ENCODE measurements at regions not wholly inside any gene's neighbourhood (a gene's known extent, or its start where the extent isn't known, plus 50 kb on each side); places are given as distances from the start of the nearest gene placed in this dataset.

DNA sequence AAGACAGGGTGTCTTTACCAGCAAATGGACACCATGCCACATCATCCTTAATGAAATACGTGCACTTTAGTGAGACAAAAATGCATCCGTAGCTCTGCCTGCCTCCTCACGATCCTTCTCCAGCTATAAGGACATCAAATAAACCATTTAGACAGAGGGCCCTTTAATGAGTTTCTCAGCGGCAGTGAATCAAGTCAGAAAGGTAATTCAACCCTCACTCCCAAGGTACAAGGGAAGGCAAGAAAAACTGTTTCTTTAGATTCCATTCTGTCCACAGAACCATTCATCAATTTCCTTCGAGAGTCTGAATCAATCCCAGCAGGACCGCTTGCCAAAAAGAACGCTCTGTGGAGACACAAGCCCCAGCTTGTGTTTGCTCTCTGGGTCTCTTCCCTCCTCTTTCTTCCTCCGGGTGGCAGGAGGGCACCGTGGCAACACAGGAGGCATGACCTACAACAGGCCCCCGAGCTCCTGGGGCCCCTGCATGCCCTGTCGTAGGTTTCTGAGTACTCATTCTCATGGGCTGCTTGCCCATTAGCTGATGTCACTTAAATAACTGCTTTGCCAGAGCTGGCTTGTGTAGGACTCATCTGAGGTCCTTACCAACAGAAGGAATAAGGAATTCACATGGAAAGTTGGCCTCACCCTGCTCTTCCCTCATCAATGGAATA, 297.8 kb upstream of the PRKCQ start:
- DNase-seq, result peak; percentile 31
- H3K4me3 Mint-ChIP-seq, result peak overlapping the region; percentile 73
- TF ChIP-seq, protein P1, sequence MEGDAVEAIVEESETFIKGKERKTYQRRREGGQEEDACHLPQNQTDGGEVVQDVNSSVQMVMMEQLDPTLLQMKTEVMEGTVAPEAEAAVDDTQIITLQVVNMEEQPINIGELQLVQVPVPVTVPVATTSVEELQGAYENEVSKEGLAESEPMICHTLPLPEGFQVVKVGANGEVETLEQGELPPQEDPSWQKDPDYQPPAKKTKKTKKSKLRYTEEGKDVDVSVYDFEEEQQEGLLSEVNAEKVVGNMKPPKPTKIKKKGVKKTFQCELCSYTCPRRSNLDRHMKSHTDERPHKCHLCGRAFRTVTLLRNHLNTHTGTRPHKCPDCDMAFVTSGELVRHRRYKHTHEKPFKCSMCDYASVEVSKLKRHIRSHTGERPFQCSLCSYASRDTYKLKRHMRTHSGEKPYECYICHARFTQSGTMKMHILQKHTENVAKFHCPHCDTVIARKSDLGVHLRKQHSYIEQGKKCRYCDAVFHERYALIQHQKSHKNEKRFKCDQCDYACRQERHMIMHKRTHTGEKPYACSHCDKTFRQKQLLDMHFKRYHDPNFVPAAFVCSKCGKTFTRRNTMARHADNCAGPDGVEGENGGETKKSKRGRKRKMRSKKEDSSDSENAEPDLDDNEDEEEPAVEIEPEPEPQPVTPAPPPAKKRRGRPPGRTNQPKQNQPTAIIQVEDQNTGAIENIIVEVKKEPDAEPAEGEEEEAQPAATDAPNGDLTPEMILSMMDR (IDR thresholded peaks at IDR 0.05), result no peak
- peaks cover 49% of the 10 kb centered on the region for H3K4me1 Mint-ChIP-seq
- no peaks in the 10 kb centered on the region for H3K9me3 Mint-ChIP-seq
- peak overlapping the region; percentile 98 for H3K27ac Mint-ChIP-seq
- H3K27me3 Mint-ChIP-seq (ENCODE audit: low read depth, poor library complexity), result peaks cover 14% of the 10 kb centered on the region
- no peaks in the 10 kb centered on the region for H3K36me3 Mint-ChIP-seq (ENCODE audit: low read depth)

DNA sequence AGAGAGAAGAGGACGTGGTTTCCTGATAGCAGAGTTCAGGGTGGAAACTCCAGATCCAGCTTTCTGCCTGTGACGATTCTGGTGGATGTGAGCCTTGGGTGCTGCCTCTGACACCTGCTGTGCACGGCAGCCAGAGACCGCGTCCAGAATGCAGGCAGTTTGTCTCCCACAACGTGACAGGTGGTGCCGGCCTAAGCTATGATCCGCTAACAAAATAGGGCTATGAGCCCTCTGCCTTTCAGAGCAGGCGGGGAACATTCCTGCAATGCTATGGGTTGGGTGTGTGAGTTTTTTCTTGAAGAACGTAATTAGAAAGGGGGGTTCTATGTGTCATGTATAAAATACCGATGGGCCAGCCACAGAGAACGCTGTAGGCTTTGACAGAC, 297.3 kb upstream of the PRKCQ start:
- Mint-ChIP-seq H3K9me3 (no peaks in the 10 kb centered on the region), H3K27ac (peak overlapping the region; percentile 98), H3K4me1 (peaks cover 49% of the 10 kb centered on the region), H3K36me3 (ENCODE audit: low read depth) (no peaks in the 10 kb centered on the region), H3K4me3 (peak overlapping the region; percentile 14), H3K27me3 (ENCODE audit: low read depth, poor library complexity) (peaks cover 14% of the 10 kb centered on the region)
- TF ChIP-seq, protein P1 (IDR thresholded peaks at IDR 0.05), result no peak
- peak; percentile 44 for DNase-seq

DNA sequence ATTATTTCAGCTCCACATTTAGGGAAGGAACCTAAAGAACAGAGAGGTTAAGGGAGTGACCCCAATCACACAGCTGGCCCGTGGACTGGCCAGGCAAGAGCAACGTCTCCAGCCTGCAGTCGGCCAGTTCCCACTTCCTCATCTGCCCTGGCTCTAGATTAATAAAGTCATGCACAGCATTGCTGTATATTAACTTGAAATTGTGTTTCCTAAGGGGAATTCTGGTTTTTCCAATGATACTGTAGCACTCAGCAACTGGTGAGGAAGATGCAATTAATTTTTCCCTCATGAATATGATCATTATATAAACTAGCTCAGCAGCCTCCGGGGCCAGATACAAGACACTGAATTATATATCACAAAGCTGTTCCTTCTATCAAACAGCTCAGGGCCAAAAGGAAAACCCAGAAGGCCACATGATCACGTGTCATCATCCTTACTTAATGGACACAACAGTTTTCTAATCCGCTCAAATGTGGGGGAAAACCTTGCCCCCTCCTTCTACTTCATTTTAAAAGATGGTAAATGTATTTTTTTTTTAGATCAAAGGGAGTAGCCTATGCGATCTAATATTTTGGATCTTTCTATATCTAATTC, 295.3 kb upstream of the PRKCQ start:
- Mint-ChIP-seq H3K4me1 (peaks cover 54% of the 10 kb centered on the region), H3K9me3 (no peaks in the 10 kb centered on the region), H3K36me3 (ENCODE audit: low read depth) (no peaks in the 10 kb centered on the region), H3K27me3 (ENCODE audit: low read depth, poor library complexity) (peaks cover 6% of the 10 kb centered on the region), H3K4me3 (no peak overlapping the region), H3K27ac (no peak overlapping the region)
- TF ChIP-seq, protein P1 (IDR thresholded peaks at IDR 0.05), result no peak
- no peak for DNase-seq

DNA sequence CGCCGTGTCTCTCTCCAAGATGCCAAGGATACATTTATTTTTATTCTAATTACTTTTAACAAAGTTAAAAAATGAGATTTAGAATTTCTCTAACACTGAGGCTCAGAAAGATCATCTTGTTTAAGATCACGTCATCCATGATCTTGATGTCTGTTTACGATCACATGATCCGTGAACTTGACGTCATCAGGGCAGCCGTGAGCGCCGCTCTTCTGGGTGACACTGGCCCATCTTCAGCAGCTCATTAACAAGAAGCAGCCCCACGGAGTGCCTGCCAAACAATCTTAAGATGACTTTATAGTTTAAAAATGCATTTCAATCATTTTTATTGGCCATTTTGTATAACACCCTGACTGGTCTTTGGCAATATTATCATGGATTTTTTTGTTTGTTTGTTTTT, 291.1 kb upstream of the PRKCQ start:
- Mint-ChIP-seq H3K27ac (no peak overlapping the region), H3K4me3 (no peak overlapping the region), H3K4me1 (peaks cover 32% of the 10 kb centered on the region), H3K27me3 (ENCODE audit: low read depth, poor library complexity) (peaks cover 8% of the 10 kb centered on the region), H3K36me3 (ENCODE audit: low read depth) (no peaks in the 10 kb centered on the region), H3K9me3 (no peaks in the 10 kb centered on the region)
- no peak for DNase-seq
- TF ChIP-seq, protein P1 (IDR thresholded peaks at IDR 0.05), result no peak

DNA sequence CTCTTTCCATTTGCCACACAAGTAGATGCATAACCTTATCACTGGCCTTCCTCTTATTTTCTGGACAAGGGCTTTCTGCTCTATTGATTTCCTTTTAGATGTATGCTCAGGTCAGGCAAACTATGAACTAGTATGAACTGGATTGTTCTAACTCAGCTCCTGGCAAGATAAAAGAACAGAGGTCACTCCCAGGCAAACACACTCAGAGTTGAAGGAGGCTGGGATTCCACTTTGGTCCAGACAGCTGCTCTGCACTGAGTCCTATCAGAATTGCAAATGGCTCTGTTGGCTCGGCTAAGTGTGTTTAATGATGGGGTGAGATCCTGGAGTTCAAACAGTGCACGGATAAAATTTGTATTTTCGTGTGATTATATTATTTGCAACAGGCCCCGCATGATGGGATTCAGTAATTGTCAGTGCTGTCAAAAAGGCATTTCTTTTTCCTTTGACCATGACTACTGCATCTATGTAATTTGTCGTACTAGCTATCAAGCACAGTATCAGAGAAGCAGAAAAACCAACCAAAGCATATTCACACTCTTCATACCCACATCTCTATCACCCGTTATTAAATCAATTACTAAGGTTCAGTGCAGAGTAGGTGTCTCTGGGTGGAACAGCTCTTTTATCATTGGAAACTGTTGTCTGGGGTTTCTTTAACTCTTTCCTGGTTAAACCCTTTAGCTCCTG, 288.1 kb upstream of the PRKCQ start:
- Mint-ChIP-seq H3K36me3 (ENCODE audit: low read depth) (no peaks in the 10 kb centered on the region), H3K27ac (no peak overlapping the region), H3K4me3 (no peak overlapping the region), H3K4me1 (peaks cover 15% of the 10 kb centered on the region), H3K9me3 (no peaks in the 10 kb centered on the region), H3K27me3 (ENCODE audit: low read depth, poor library complexity) (peaks cover 8% of the 10 kb centered on the region)
- TF ChIP-seq, protein P1 (IDR thresholded peaks at IDR 0.05), result no peak
- no peak for DNase-seq

Measured in nephron progenitor cell (in vitro differentiated cells).